Gastrocnemius medialis (tissue), 4 donors: ENCODE measurements at regions not wholly inside any gene's neighbourhood (a gene's known extent, or its start where the extent isn't known, plus 50 kb on each side); places are given as distances from the start of the nearest gene placed in this dataset.

Experiments used
- ATAC-seq, 2 donors: fragments of 150-250 bp; one replicate each; pipeline ENCODE4 v1.9.1; 2016
- DNase-seq, 2 donors: peaks; one replicate each; pipeline ENCODE4 v3.0.0-alpha.2; 2019
- H3K27ac ChIP-seq, 4 donors: fragments of 200-600 bp; sonication (generic); 1 replicate in 1 of 4; 2 replicates in 3 of 4; pipeline ENCODE4 v1.5.1; 2016 to 2018; ENCODE audit warnings: mild to moderate bottlenecking in 2 of 4, moderate library complexity in 1 of 4
- H3K27me3 ChIP-seq, 3 donors: fragments of 200-600 bp; sonication (generic) in 2 of 3; 1 replicate in 1 of 3; 2 replicates in 2 of 3; pipeline versions ENCODE4 v1.5.1 to v1.6.0; 2016 to 2019; ENCODE audit warnings: mild to moderate bottlenecking in 1 of 3, moderate library complexity in 1 of 3
- H3K36me3 ChIP-seq, 2 donors: fragments of 200-600 bp; sonication (generic) in 1 of 2; one replicate each; pipeline ENCODE4 v1.5.1; 2017 to 2018
- H3K4me1 ChIP-seq, 2 donors: fragments of 200-600 bp; sonication (generic) in 1 of 2; one replicate each; pipeline ENCODE4 v1.5.1; 2016 to 2017; ENCODE audit warnings: mild to moderate bottlenecking in 2 of 2
- H3K4me3 ChIP-seq, 4 donors: fragments of 200-600 bp; sonication (generic) in 3 of 4; 1 replicate in 1 of 4; 2 replicates in 3 of 4; pipeline ENCODE4 v1.5.1; 2016 to 2019; ENCODE audit warnings: mild to moderate bottlenecking in 2 of 4
- H3K9me3 ChIP-seq, 3 donors: fragments of 200-600 bp; sonication (generic) in 2 of 3; 1 replicate in 1 of 3; 2 replicates in 2 of 3; pipeline ENCODE4 v1.5.1; 2016 to 2019
- CTCF ChIP-seq, 5 experiments: fragments of 450-650 bp in 3 of 5; fragments of 200-600 bp in 2 of 5; sonication (generic) in 2 of 5; IDR thresholded peaks in 4 of 5; conservative IDR thresholded peaks in 1 of 5; 1 replicate in 4 of 5; 2 replicates in 1 of 5; pipeline ENCODE4 v1.5.1; 2016 to 2019; ENCODE audit warnings: antibody characterized with exemption in 5 of 5, mild to moderate bottlenecking in 3 of 5, moderate library complexity in 3 of 5
- POLR2A ChIP-seq, 2 donors: fragments of 450-650 bp; IDR thresholded peaks; one replicate each; pipeline ENCODE4 v1.6.1; 2017; ENCODE audit warnings: antibody characterized with exemption in 2 of 2, mild to moderate bottlenecking in 2 of 2, moderate library complexity in 2 of 2
- in situ Hi-C, 4 donors: fragments of 200-750 bp; cut with MboI; loops; one replicate each; pipeline versions ENCODE4 v1.15.0 to v1.8.0; 2017; ENCODE audit warnings: low sequenced_read_pairs in 4 of 4
- intact Hi-C: fragments of 100-400 bp; cut with DNase I; formaldehyde crosslinking; loops from one replicate; pipeline ENCODE4 v1.15.1; 2023; ENCODE audit warnings: low total_unique reads

- H3K4me3 ChIP-seq, result no peak overlapping the region
- no peaks in the 10 kb centered on the region for H3K4me1 ChIP-seq
- H3K9me3 ChIP-seq, result no peaks in the 10 kb centered on the region
- no peak for TF ChIP-seq CTCF (IDR thresholded peaks at IDR 0.05 in 4 of 5, conservative IDR thresholded peaks at IDR 0.05 in 1 of 5)
- no peak for TF ChIP-seq POLR2A (IDR thresholded peaks at IDR 0.05)
- H3K27ac ChIP-seq, result no peak overlapping the region
- H3K36me3 ChIP-seq, result no peaks in the 10 kb centered on the region
- ATAC-seq, result no peak
- in situ Hi-C loops, result no loop called here
- intact Hi-C loops, result no loop called here
- no peak for DNase-seq
- H3K27me3 ChIP-seq, result peaks cover 0 to 6% (median 3%) of the 10 kb centered on the region in 3 donors
Observed at GRCh38 chr11:70933981-70934583, 318.3 kb downstream of the SHANK2 start.

GRCh38 chr11:70935006-70935768, 317.2 kb downstream of the SHANK2 start:
- TF ChIP-seq POLR2A (IDR thresholded peaks at IDR 0.05) (no peak), CTCF (IDR thresholded peaks at IDR 0.05 in 4 of 5, conservative IDR thresholded peaks at IDR 0.05 in 1 of 5) (no peak)
- ATAC-seq, result no peak
- H3K27me3 ChIP-seq, result peaks cover 0 to 6% (median 3%) of the 10 kb centered on the region in 3 donors
- intact Hi-C loops (no loop called here), in situ Hi-C loops (no loop called here)
- H3K4me3 ChIP-seq, result no peak overlapping the region
- no peak overlapping the region for H3K27ac ChIP-seq
- DNase-seq, result no peak
- no peaks in the 10 kb centered on the region for H3K9me3 ChIP-seq
- no peaks in the 10 kb centered on the region for H3K36me3 ChIP-seq
- H3K4me1 ChIP-seq, result no peaks in the 10 kb centered on the region

DNA sequence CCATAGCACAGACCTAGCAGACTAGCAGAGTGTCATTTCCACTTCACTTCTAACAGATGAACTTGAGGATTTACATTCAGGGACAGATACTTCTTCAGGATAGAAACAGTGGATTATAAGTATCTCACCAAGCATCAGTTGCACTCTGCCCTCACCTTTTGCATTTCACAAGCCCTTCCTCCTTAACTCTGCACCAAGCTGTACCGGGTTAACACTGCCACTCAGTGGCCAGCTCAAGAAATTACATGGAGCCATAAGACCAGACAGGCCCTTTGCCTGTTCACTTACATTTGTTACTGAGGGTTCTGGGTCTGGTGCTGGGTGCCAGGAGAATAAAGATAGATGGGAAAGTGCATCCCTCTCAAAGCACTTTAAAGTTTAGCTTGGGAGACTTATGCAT, 309.8 kb downstream of the SHANK2 start:
- ATAC-seq (no peak), DNase-seq (no peak)
- Histone ChIP-seq H3K4me1 (no peaks in the 10 kb centered on the region), H3K36me3 (no peaks in the 10 kb centered on the region), H3K27me3 (no peaks in the 10 kb centered on the region), H3K4me3 (no peak overlapping the region), H3K9me3 (peaks cover 0 to 16% (median 2%) of the 10 kb centered on the region in 3 donors), H3K27ac (no peak overlapping the region)
- TF ChIP-seq POLR2A (IDR thresholded peaks at IDR 0.05) (no peak), CTCF (IDR thresholded peaks at IDR 0.05 in 4 of 5, conservative IDR thresholded peaks at IDR 0.05 in 1 of 5) (no peak)
- in situ Hi-C loops, result no loop called here
- intact Hi-C loops, result no loop called here

- Histone ChIP-seq H3K4me1 (no peaks in the 10 kb centered on the region), H3K27me3 (no peaks in the 10 kb centered on the region), H3K4me3 (no peak overlapping the region), H3K27ac (no peak overlapping the region), H3K36me3 (no peaks in the 10 kb centered on the region), H3K9me3 (peaks cover 0 to 16% (median 2%) of the 10 kb centered on the region in 3 donors)
- in situ Hi-C loops (no loop called here), intact Hi-C loops (no loop called here)
- DNase-seq (no peak), ATAC-seq (no peak)
- no peak for TF ChIP-seq CTCF (IDR thresholded peaks at IDR 0.05 in 4 of 5, conservative IDR thresholded peaks at IDR 0.05 in 1 of 5)
- TF ChIP-seq POLR2A (IDR thresholded peaks at IDR 0.05), result no peak
Observed at GRCh38 chr11:70944141-70944540, 308.2 kb downstream of the SHANK2 start.
